HG03558 (cell line): ENCODE measurements at regions not wholly inside any gene's neighbourhood (a gene's known extent, or its start where the extent isn't known, plus 50 kb on each side); places are given as distances from the start of the nearest gene placed in this dataset.
A peak's percentile ranks its signal among the peaks of the same experiment; 100 is the strongest.
"Not testable (repeated sequence)": the region's sequence is repeated elsewhere in the genome, so short reads cannot be mapped to it uniquely, and the experiment has no call there.

Experiments used
- ATAC-seq: cut with Tn5 transposase; IDR thresholded peaks from one replicate; pipeline ENCODE4 v1.9.1; 2021; ENCODE audit warnings: moderate number of reproducible peaks; ENCODE audit not compliant: unreplicated experiment; ENCODE audit errors: extremely low read depth

GRCh38 chr10:9561821-9562505 lies 1455.7 kb upstream of the CELF2 start:
- ATAC-seq, result no peak

DNA sequence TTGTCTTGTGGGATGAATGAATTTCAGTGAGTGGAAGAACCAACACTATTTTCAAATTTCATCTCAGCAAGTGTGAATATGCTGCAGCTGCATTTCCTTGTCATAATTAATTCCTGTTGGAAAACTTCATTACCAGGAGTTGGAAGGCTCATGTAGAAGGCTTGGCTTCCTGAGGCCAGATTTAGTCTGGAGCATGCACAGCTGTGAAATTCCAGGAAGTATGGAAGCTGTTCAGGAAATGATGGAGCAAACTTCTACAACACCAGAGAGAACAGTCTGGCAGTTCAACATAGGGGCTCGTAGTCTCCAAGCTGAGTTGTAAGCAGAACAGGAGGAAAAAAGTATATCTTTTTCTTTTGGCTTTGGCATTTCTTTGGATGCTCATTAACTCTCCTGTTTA lies 1439.9 kb upstream of the CELF2 start:
- ATAC-seq, result no peak

DNA sequence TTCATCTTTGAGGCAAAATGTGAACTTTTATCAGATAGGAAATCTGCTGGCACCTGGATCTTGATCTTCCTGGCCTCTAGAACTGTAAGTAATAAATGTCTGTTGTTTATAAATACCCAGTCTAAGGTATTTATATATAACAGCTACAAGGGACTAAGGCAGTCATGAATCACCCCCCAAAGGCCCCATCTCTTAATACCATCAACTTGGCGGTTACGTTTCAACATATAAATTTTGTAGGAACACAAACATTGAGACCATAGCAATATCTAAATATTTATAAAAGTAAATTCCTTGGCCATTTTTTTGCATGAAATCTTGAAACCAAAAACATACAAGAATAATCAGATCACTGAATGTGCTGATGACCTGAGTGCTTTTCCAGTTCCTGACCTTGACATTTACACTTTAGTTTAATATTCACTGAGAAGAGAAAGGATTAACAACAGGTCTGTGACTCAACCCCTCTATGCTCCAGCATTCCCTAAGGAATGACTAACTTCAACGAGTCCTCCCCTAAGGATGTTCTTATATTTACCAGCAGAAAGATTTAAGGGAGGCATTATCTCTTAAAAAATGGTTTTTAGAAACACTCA lies 1438.5 kb upstream of the CELF2 start:
- no peak for ATAC-seq

GRCh38 chr10:9582803-9583202 lies 1434.9 kb upstream of the CELF2 start:
- ATAC-seq, result not testable (repeated sequence)

- ATAC-seq, result no peak
Observed at GRCh38 chr10:9596368-9596920, 1421.2 kb upstream of the CELF2 start.

GRCh38 chr10:9602998-9603397 lies 1414.7 kb upstream of the CELF2 start:
- ATAC-seq, result no peak

GRCh38 chr10:9603972-9604371 lies 1413.7 kb upstream of the CELF2 start:
- ATAC-seq, result no peak

- no peak for ATAC-seq
Observed at GRCh38 chr10:9605231-9605630, 1412.4 kb upstream of the CELF2 start.

- no peak for ATAC-seq
Observed at GRCh38 chr10:9608602-9609001, 1409.1 kb upstream of the CELF2 start.

GRCh38 chr10:9613338-9614075 lies 1404.2 kb upstream of the CELF2 start:
- peak; percentile 75 for ATAC-seq

GRCh38 chr10:9615189-9615588 lies 1402.5 kb upstream of the CELF2 start:
- ATAC-seq, result no peak

DNA sequence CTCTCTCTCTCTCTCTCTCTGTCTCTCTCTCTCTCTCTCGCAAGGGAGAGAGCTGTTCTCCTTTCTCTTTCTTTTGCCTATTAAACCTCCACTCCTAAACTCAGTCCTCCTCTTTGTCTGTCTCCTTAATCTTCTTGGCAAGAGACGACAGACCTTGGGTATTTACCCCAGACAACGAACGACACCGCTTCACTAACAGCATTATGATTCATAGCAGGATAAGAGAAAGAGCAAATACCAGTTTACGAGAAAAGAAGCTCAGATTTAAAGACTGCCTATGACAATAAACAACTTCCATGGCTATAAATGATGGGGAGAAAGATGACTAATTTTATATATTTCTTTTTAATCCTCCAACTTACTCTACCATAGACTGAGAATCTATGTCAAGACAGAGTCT lies 1396.5 kb upstream of the CELF2 start:
- no peak for ATAC-seq

DNA sequence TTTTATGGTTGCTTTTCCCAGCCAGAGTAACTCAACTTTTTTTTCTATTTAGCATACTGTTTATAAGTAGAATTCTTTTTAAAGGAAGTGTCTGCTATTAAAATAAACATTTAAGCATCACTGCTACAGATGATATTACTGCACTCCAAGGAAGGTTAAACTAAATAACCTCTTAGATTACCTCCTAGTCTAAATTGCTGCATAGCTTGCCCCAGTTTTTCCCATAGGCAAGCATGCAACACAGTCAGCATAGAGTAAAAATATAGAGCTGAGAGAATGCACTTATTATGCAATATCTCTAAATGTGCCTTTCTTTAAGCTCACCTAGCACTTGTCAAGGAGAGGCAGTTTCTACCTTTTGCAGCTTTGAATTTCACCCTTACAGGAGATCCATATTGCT lies 1392.4 kb upstream of the CELF2 start:
- ATAC-seq, result no peak

GRCh38 chr10:9634466-9634865 lies 1383.2 kb upstream of the CELF2 start:
- ATAC-seq, result no peak

DNA sequence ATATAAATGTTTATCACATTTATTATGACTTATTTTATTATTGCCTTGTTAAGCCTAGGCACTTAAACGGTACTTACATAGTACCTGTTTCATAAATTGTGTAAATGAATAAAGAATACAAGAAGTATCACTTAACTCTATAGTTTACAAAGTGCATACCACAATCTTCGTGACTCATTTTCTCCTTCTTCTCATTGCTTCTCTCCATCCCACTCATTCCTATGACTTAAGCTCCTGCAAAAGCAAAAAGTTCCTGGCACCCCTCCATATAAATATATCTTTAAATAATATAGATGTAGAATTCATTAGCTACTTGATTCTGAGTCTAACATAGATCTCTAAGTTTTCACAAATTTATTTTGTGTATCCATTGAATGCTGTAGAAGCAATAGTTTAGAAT lies 1382.0 kb upstream of the CELF2 start:
- ATAC-seq, result no peak

GRCh38 chr10:9636216-9636615 lies 1381.5 kb upstream of the CELF2 start:
- ATAC-seq, result no peak

DNA sequence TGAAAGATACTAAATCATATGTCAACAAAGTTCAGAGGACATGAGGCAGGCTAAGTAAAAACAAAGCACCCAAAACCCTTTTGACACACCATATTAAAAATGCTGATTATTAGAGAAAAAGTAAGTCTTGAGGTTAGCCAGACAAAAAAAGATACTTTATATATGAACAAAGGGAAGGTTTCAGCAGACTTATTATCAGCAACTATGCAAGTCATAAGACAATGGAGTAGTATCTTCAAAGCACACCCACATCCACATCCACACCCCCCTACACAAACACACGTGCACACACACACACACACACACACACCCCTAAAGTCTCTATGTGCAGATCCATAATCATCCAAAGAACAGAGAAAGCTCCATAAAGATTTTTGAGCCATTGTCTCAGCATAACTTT lies 1373.9 kb upstream of the CELF2 start:
- no peak for ATAC-seq

DNA sequence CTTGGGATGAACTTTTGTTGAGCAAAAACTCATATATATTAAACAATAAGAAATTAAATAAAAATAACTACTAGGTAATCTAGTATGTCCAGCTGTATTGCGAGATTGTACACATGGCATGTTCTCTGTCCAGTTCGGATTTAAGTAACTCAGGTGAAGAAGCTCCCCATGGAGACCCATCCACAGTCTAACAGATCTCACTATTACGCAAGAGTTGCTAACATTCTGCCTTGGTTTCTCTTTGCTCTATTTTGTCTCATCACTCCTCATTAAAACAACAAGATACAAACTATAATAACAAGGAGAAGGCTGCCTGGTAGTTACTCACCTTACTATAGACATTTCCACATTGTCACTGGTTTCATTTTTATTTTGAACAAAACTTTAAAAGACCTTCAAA lies 1372.3 kb upstream of the CELF2 start:
- ATAC-seq, result no peak

- ATAC-seq, result no peak
Observed at GRCh38 chr10:9645928-9646600, 1371.6 kb upstream of the CELF2 start.

GRCh38 chr10:9654261-9654660 lies 1363.4 kb upstream of the CELF2 start:
- ATAC-seq, result no peak

- no peak for ATAC-seq
Observed at GRCh38 chr10:9656386-9656785, 1361.3 kb upstream of the CELF2 start.
